ENCODE measurements at regions not wholly inside any gene's neighbourhood (a gene's known extent, or its start where the extent isn't known, plus 50 kb on each side); places are given as distances from the start of the nearest gene placed in this dataset.
"Not testable (repeated sequence)": the region's sequence is repeated elsewhere in the genome, so short reads cannot be mapped to it uniquely, and the experiment has no call there.

DNA sequence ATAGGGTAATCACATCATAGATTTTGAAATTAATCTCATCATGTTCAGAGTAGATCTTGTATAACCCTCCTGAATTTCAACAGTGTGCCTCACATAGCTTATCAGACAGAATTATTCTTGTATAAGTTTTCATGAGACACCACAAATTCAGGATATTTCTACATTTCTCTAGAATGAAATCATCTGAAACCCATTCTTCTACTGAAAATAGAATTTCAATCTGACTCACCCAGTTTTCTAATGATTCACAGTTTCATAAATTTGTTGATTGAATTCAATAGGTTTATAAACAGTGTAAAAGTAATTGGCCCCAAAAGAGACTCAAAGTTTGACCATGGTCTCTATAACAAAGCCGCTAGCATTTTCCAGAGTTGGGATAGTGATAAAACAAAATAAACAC is 1082.6 kb upstream of the EPHA6 start:
- Histone ChIP-seq H3K27me3 (ENCODE audit: low read depth, low read length) (no peaks in the 10 kb centered on the region), H3K9me3 (ENCODE audit: control insufficient read depth in 1 of 2, low read length in 2 of 2) (no peaks in the 10 kb centered on the region), H3K36me3 (ENCODE audit: control insufficient read depth in 1 of 2, insufficient read depth in 2 of 2, low read length in 2 of 2) (no peaks in the 10 kb centered on the region), H3K4me1 (ENCODE audit: control insufficient read depth in 1 of 2, insufficient read depth in 2 of 2, low read length in 2 of 2) (no peaks in the 10 kb centered on the region), H3K27ac (ENCODE audit: low read length) (no peak overlapping the region), H3K4me3 (ENCODE audit: low read depth in 1 of 2, low read length in 2 of 2) (no peak overlapping the region)

DNA sequence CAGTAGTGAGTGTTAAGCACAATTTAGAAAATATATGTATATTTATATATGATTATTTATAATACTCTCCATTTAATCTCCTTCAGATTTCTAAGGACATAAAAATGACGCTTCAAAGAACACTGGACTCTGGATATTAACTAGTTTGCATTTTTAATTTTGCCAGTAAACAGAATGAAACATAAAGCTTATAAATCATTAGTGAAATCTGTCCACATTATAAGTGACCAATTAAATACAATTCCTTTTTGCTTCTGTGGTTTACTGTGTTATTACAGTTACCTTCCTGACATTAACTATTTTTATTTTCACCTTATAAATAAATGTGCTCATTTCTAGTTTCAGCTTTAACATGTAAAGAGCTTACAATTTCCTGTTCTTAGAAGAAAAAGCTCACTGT is 1081.1 kb upstream of the EPHA6 start:
- Histone ChIP-seq H3K4me1 (ENCODE audit: control insufficient read depth in 1 of 2, insufficient read depth in 2 of 2, low read length in 2 of 2) (no peaks in the 10 kb centered on the region), H3K27ac (ENCODE audit: low read length) (no peak overlapping the region), H3K9me3 (ENCODE audit: control insufficient read depth in 1 of 2, low read length in 2 of 2) (no peaks in the 10 kb centered on the region), H3K36me3 (ENCODE audit: control insufficient read depth in 1 of 2, insufficient read depth in 2 of 2, low read length in 2 of 2) (no peaks in the 10 kb centered on the region), H3K4me3 (ENCODE audit: low read depth in 1 of 2, low read length in 2 of 2) (no peak overlapping the region), H3K27me3 (ENCODE audit: low read depth, low read length) (no peaks in the 10 kb centered on the region)

DNA sequence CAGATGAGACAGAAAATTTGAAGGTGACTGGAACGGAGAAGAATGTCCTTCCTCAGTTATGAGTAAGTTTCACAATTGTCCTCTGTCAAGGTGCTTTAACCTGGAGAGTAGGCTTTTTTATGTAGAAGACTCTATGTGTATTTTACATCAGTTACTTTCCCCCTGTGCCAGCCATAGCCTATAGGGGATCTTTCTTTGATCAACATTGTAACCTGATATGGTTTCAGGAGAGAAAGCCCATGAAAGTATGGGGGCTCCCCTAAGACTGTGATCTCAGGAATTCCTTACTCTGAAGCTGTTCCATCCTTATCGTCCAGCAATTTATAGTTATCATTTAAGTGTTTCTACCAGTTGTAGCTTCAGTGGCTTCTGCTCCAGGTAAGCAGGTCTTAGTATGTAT is 1076.3 kb upstream of the EPHA6 start:
- Histone ChIP-seq H3K27me3 (ENCODE audit: low read depth, low read length) (no peaks in the 10 kb centered on the region), H3K4me3 (ENCODE audit: low read depth in 1 of 2, low read length in 2 of 2) (no peak overlapping the region), H3K36me3 (ENCODE audit: control insufficient read depth in 1 of 2, insufficient read depth in 2 of 2, low read length in 2 of 2) (no peaks in the 10 kb centered on the region), H3K27ac (ENCODE audit: low read length) (no peak overlapping the region), H3K4me1 (ENCODE audit: control insufficient read depth in 1 of 2, insufficient read depth in 2 of 2, low read length in 2 of 2) (no peaks in the 10 kb centered on the region), H3K9me3 (ENCODE audit: control insufficient read depth in 1 of 2, low read length in 2 of 2) (no peaks in the 10 kb centered on the region)

DNA sequence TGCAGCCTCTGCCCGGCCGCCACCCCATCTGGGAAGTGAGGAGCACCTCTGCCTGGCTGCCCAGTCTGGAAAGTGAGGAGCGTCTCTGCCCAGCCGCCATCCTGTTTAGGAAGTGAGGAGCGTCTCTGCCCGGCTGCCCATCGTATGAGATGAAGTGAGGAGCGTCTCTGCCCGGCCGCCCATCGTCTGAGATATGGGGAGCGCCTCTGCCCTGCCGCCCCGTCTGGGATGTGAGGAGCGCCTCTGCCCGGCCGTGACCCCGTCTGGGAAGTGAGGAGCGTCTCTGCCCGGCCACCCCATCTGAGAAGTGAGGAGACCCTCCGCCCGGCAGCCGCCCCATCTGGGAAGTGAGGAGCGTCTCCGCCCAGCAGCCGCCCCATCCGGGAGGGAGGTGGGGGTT is 1069.5 kb upstream of the EPHA6 start:
- not testable (repeated sequence) for H3K27me3 ChIP-seq (ENCODE audit: low read depth, low read length); H3K4me3 ChIP-seq (ENCODE audit: low read depth in 1 of 2, low read length in 2 of 2); H3K36me3 ChIP-seq (ENCODE audit: control insufficient read depth in 1 of 2, insufficient read depth in 2 of 2, low read length in 2 of 2); H3K4me1 ChIP-seq (ENCODE audit: control insufficient read depth in 1 of 2, insufficient read depth in 2 of 2, low read length in 2 of 2); H3K9me3 ChIP-seq (ENCODE audit: control insufficient read depth in 1 of 2, low read length in 2 of 2); H3K27ac ChIP-seq (ENCODE audit: low read length)

DNA sequence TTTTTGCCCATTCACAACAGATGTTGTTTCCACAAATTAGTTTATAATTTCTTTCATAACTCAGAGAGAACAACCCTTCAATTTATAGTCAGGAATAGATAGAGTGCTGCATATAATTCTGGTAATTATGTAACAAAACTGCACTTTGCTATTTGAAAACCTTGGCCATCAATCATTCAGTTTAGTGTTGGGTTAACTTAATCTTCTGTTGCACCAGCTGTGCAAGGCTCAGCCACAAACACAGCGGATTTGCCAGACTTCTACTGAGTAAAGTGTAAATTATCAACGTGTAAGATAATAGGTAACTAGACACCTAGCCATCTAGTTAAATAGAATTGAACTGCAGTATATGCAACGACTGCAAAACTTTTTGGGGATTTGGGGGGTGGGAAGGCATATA is 1064.3 kb upstream of the EPHA6 start:
- H3K4me3 ChIP-seq (ENCODE audit: low read depth in 1 of 2, low read length in 2 of 2): no peak overlapping the region
- no peaks in the 10 kb centered on the region for H3K9me3 ChIP-seq (ENCODE audit: control insufficient read depth in 1 of 2, low read length in 2 of 2)
- no peaks in the 10 kb centered on the region for H3K27me3 ChIP-seq (ENCODE audit: low read depth, low read length)
- H3K27ac ChIP-seq (ENCODE audit: low read length): no peak overlapping the region
- H3K4me1 ChIP-seq (ENCODE audit: control insufficient read depth in 1 of 2, insufficient read depth in 2 of 2, low read length in 2 of 2): no peaks in the 10 kb centered on the region
- no peaks in the 10 kb centered on the region for H3K36me3 ChIP-seq (ENCODE audit: control insufficient read depth in 1 of 2, insufficient read depth in 2 of 2, low read length in 2 of 2)

DNA sequence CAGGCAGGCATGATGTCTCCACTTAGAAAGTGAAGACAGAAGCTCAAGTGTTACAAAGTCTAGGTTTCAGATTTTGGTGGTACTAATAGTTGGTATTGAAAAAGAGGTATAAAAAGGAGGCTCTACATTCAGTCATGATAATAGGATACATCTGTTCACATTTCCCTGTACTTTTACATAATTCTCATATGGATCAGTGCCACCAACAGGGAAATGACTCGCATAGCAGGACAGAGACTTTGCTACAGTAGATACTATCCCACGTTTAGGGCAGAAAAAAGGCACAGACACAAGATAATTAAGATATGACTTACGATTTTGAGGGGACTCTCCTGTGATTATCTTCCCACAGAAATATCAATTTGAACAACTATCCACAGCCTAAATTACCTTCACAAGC is 1062.9 kb upstream of the EPHA6 start:
- H3K27me3 ChIP-seq (ENCODE audit: low read depth, low read length): no peaks in the 10 kb centered on the region
- H3K4me1 ChIP-seq (ENCODE audit: control insufficient read depth in 1 of 2, insufficient read depth in 2 of 2, low read length in 2 of 2): no peaks in the 10 kb centered on the region
- H3K36me3 ChIP-seq (ENCODE audit: control insufficient read depth in 1 of 2, insufficient read depth in 2 of 2, low read length in 2 of 2): no peaks in the 10 kb centered on the region
- H3K27ac ChIP-seq (ENCODE audit: low read length): no peak overlapping the region
- no peak overlapping the region for H3K4me3 ChIP-seq (ENCODE audit: low read depth in 1 of 2, low read length in 2 of 2)
- H3K9me3 ChIP-seq (ENCODE audit: control insufficient read depth in 1 of 2, low read length in 2 of 2): no peaks in the 10 kb centered on the region

DNA sequence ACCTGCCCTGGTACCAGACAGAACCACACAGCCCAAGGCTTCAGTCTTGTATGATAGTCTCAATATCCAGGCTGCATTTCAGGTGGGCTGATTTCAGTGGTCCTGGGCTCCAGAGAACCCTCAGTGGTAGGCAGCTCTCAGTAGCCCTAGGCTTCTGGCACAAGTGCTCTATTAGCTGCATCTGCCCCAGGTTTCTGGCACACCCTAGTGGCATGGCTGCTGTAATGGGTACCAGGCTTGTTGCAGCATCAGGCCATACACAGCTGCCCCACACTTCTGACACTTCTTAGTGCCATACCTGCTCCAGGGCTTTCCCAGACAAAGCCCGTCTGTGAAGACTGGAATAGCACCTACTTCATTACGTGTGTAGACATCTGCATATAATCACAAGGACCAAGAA is 1062.2 kb upstream of the EPHA6 start:
- Histone ChIP-seq H3K4me1 (ENCODE audit: control insufficient read depth in 1 of 2, insufficient read depth in 2 of 2, low read length in 2 of 2) (no peaks in the 10 kb centered on the region), H3K27me3 (ENCODE audit: low read depth, low read length) (no peaks in the 10 kb centered on the region), H3K9me3 (ENCODE audit: control insufficient read depth in 1 of 2, low read length in 2 of 2) (no peaks in the 10 kb centered on the region), H3K27ac (ENCODE audit: low read length) (no peak overlapping the region), H3K36me3 (ENCODE audit: control insufficient read depth in 1 of 2, insufficient read depth in 2 of 2, low read length in 2 of 2) (no peaks in the 10 kb centered on the region), H3K4me3 (ENCODE audit: low read depth in 1 of 2, low read length in 2 of 2) (no peak overlapping the region)

DNA sequence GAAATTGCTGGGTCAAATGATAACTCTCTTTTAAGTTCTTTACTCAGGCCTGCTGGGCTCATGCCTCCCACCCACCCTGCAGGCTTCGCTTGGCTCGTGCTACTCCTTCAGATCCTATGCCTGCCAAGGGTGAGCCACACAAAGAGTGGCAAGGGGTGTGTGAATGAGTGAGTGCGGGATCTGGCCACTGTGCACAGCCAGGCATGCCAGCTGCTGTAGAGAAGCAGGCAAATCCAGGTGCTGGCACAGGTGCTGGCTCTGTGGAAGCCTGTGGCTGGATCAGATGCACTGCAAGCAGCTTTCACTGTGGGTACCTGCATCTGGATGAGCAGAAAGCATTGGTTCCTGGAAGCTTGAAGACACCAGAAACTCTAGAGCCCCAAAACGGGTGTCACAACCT is 1055.7 kb upstream of the EPHA6 start:
- Histone ChIP-seq H3K4me1 (ENCODE audit: control insufficient read depth in 1 of 2, insufficient read depth in 2 of 2, low read length in 2 of 2) (no peaks in the 10 kb centered on the region), H3K27ac (ENCODE audit: low read length) (no peak overlapping the region), H3K36me3 (ENCODE audit: control insufficient read depth in 1 of 2, insufficient read depth in 2 of 2, low read length in 2 of 2) (no peaks in the 10 kb centered on the region), H3K9me3 (ENCODE audit: control insufficient read depth in 1 of 2, low read length in 2 of 2) (no peaks in the 10 kb centered on the region), H3K4me3 (ENCODE audit: low read depth in 1 of 2, low read length in 2 of 2) (no peak overlapping the region), H3K27me3 (ENCODE audit: low read depth, low read length) (no peaks in the 10 kb centered on the region)

DNA sequence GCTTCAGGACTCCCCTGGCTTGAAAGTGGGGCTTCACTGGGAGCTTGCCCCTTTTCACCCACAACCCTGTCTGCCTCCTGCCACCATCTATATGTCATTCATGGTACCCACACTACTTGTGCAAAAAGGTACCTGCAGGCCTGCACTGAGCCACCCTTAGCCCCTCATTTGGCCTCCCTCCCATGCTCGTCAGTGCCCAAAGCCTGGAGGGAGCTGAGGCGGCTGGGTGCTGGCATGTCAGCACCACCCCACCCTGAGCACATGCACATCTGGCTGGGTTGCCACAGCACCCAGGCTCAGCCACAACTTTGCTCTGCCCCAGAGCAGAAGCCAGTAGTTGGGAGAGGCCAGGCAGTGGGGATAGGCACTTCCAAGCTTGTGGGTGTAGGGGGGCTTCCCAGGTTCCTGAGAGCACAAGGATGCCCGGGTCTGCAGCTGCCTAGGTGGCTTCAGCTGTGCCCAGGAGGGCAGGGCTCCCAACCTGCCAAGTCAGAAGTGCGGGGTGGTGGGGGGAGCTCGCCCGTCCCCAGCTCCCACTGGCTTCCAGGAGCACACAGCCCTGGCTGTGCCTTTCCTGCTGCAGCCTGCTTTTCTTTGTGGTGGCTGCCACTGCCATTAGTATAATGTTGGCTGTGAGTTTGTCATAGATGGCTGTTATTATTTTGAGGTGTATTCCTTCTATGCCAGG is 1054.6 kb upstream of the EPHA6 start:
- Histone ChIP-seq H3K36me3 (ENCODE audit: control insufficient read depth in 1 of 2, insufficient read depth in 2 of 2, low read length in 2 of 2) (no peaks in the 10 kb centered on the region), H3K27ac (ENCODE audit: low read length) (no peak overlapping the region), H3K4me1 (ENCODE audit: control insufficient read depth in 1 of 2, insufficient read depth in 2 of 2, low read length in 2 of 2) (no peaks in the 10 kb centered on the region), H3K27me3 (ENCODE audit: low read depth, low read length) (no peaks in the 10 kb centered on the region), H3K9me3 (ENCODE audit: control insufficient read depth in 1 of 2, low read length in 2 of 2) (no peaks in the 10 kb centered on the region), H3K4me3 (ENCODE audit: low read depth in 1 of 2, low read length in 2 of 2) (no peak overlapping the region)

DNA sequence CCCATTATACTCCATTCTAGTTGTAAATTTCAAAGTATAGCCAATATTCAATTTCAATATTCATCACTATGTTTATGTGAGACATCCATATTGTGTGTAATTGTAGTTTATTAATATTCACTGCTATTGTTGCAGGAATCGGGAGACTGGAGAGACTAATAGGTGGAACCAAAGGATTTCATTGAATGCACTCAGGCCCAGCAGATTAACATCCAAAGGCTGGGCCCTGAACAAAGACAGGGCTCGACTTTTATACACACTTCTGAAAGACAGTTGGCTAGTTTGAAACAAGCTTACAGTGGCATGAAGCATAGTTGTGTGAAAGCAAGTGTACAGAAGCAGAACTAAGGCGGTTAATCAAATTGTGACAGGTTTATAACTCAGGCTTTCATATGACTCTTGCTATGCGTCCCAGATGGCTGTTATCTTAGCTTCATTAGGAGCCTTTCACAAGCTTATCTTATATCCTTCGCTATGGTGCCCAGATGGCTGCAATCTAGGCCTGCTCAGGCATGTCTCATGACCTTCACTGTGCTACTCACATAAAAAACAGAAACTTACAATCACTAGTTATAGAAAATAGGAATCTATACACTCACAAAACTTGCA is 1038.8 kb upstream of the EPHA6 start:
- Histone ChIP-seq H3K27me3 (ENCODE audit: low read depth, low read length) (no peaks in the 10 kb centered on the region), H3K9me3 (ENCODE audit: control insufficient read depth in 1 of 2, low read length in 2 of 2) (peaks cover 0 to 7% of the 10 kb centered on the region in 2 donors), H3K4me1 (ENCODE audit: control insufficient read depth in 1 of 2, insufficient read depth in 2 of 2, low read length in 2 of 2) (no peaks in the 10 kb centered on the region), H3K27ac (ENCODE audit: low read length) (no peak overlapping the region), H3K36me3 (ENCODE audit: control insufficient read depth in 1 of 2, insufficient read depth in 2 of 2, low read length in 2 of 2) (no peaks in the 10 kb centered on the region), H3K4me3 (ENCODE audit: low read depth in 1 of 2, low read length in 2 of 2) (no peak overlapping the region)

DNA sequence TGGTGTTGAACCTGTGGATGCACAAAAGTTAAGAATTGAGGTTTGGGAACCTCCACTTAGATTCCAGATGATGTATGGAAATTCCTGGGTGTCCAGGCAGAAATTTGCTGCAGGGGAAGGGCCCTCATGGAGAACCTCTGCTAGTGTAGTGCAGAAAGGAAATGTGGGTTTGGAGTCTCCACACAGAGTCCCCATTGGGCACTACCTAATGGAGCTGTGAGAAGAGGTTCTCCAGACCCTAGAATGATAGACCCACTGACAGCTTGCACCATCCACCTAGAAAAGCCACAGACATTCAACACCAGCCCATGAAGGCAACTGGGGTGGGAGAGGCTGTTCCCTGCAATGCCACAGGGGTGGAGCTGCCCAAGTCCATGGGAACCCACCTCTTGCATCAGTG is 1032.8 kb upstream of the EPHA6 start:
- Histone ChIP-seq H3K27ac (ENCODE audit: low read length) (no peak overlapping the region), H3K4me3 (ENCODE audit: low read depth in 1 of 2, low read length in 2 of 2) (no peak overlapping the region), H3K9me3 (ENCODE audit: control insufficient read depth in 1 of 2, low read length in 2 of 2) (no peaks in the 10 kb centered on the region), H3K36me3 (ENCODE audit: control insufficient read depth in 1 of 2, insufficient read depth in 2 of 2, low read length in 2 of 2) (no peaks in the 10 kb centered on the region), H3K4me1 (ENCODE audit: control insufficient read depth in 1 of 2, insufficient read depth in 2 of 2, low read length in 2 of 2) (no peaks in the 10 kb centered on the region), H3K27me3 (ENCODE audit: low read depth, low read length) (no peaks in the 10 kb centered on the region)

DNA sequence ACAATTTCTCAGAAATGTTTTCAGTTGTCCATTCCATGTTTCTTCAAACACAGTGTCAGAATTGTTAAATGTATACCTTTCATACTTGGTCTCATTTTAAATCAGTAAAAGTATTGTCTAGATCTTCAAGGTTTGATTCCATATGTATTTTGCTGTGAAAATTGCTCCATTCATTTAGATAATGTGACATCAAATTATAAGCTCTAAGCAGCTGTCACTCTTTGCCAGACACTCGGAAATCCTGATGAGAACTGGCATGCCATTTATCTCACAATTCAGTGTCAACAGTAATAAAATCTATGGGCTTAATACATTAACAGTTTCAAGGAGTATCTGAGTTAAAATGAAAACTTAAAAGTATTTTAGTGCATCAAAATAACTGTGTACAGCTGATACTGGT is 1025.3 kb upstream of the EPHA6 start:
- H3K36me3 ChIP-seq (ENCODE audit: control insufficient read depth in 1 of 2, insufficient read depth in 2 of 2, low read length in 2 of 2): no peaks in the 10 kb centered on the region
- no peaks in the 10 kb centered on the region for H3K4me1 ChIP-seq (ENCODE audit: control insufficient read depth in 1 of 2, insufficient read depth in 2 of 2, low read length in 2 of 2)
- no peak overlapping the region for H3K27ac ChIP-seq (ENCODE audit: low read length)

More for the DNA sequence above, 1025.3 kb upstream of the EPHA6 start:
- H3K9me3 ChIP-seq (ENCODE audit: control insufficient read depth in 1 of 2, low read length in 2 of 2): no peaks in the 10 kb centered on the region
- H3K27me3 ChIP-seq (ENCODE audit: low read depth, low read length): no peaks in the 10 kb centered on the region
- H3K4me3 ChIP-seq (ENCODE audit: low read depth in 1 of 2, low read length in 2 of 2): no peak overlapping the region
